D721Med (cell line): ENCODE measurements at regions not wholly inside any gene's neighbourhood (a gene's known extent, or its start where the extent isn't known, plus 50 kb on each side); places are given as distances from the start of the nearest gene placed in this dataset.

Experiments used
- DNase-seq: peaks from one replicate; pipeline ENCODE4 v3.0.0; 2011; ENCODE audit warnings: low spot score; ENCODE audit not compliant: insufficient read length
- FAIRE-seq: peaks from 2 replicates; lab custom pipeline; 2011; peaks lifted over from hg19 to GRCh38; lab: Jason Lieb, UNC
- CTCF ChIP-seq: IDR thresholded peaks from 2 replicates; pipeline ENCODE4 v1.5.1; 2012; ENCODE audit warnings: mild to moderate bottlenecking, control low read depth; ENCODE audit not compliant: insufficient read depth; ENCODE audit errors: missing control alignments

- no peak for FAIRE-seq
- no peak for DNase-seq
- no peak for TF ChIP-seq CTCF
Measured at GRCh38 chr4:54855191-54855854, 197.6 kb downstream of the KIT start.

- no peak for DNase-seq
- no peak for TF ChIP-seq CTCF
- FAIRE-seq, result no peak
Measured at GRCh38 chr4:54852602-54853001, 194.8 kb downstream of the KIT start.

GRCh38 chr4:54852054-54852453 lies 194.3 kb downstream of the KIT start:
- FAIRE-seq, result no peak
- no peak for DNase-seq
- TF ChIP-seq CTCF, result no peak

- no peak for FAIRE-seq
- TF ChIP-seq CTCF, result no peak
- no peak for DNase-seq
Measured at GRCh38 chr4:54844911-54845310, 187.2 kb downstream of the KIT start.

- no peak for FAIRE-seq
- no peak for TF ChIP-seq CTCF
- DNase-seq, result no peak
Measured at GRCh38 chr4:54843946-54844345, 186.2 kb downstream of the KIT start.

GRCh38 chr4:54843106-54843505 lies 185.3 kb downstream of the KIT start:
- no peak for DNase-seq
- TF ChIP-seq CTCF, result no peak
- no peak for FAIRE-seq

GRCh38 chr4:54842656-54843055 lies 184.9 kb downstream of the KIT start:
- FAIRE-seq (no peak), DNase-seq (no peak)
- no peak for TF ChIP-seq CTCF
